Bone marrow (tissue), 2 donors: ENCODE measurements at regions not wholly inside any gene's neighbourhood (a gene's known extent, or its start where the extent isn't known, plus 50 kb on each side); places are given as distances from the start of the nearest gene placed in this dataset.

Source experiments
- DNase-seq, 2 donors: peaks; one replicate each; lab custom pipeline; 2025; lab: John Stamatoyannopoulos, UW

- DNase-seq = no peak
Observed at GRCh38 chr11:10619131-10619680, 50.7 kb upstream of the LYVE1 start.

GRCh38 chr11:10618490-10618889, 50.0 kb upstream of the LYVE1 start:
- DNase-seq = no peak
